NCI-H526 (cell line): ENCODE measurements at regions not wholly inside any gene's neighbourhood (a gene's known extent, or its start where the extent isn't known, plus 50 kb on each side); places are given as distances from the start of the nearest gene placed in this dataset.

Experiments used
- DNase-seq, 2 experiments: peaks; one replicate each; lab custom pipeline; 2025; lab: John Stamatoyannopoulos, UW

DNA sequence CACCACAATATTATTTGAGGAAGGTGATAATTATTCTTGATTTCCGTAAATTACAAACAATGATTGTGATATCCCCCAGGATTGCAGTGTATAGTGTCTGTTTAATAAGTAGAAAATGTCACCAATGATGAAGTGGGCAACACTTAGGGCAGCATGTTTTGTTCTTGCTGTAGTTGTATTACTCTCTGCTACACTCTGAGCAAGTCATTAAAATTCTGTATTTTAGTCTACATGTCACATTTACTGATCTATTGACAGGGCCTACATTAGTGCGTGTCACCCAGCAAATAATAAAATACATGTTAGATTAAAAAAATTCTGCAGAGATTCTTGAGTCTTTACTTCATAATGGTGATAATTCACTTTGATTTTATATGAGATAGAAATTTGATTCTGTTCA lies 247.6 kb downstream of the TMX3 start:
- DNase-seq = no peak

GRCh38 chr18:68466672-68467071 lies 248.2 kb downstream of the TMX3 start:
- DNase-seq = no peak

GRCh38 chr18:68462766-68463165 lies 252.1 kb downstream of the TMX3 start:
- no peak for DNase-seq

DNA sequence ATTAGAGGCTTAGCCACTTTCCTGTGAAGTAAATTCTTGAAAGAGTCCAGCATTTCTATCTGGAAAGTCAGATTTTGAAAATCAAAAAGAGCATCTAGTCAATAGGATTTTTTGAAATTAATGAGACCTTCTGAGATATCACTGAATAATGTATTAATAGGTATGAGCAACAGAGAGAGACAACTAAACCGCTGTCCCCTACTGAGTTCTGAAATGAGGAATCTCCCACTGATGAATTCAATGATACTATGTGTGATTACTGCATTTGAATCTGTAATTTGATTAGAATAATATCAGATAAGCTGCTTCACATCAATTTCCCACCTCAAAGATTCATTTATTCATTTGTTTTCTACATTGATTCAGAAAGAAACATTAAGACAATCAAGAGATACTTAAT lies 252.8 kb downstream of the TMX3 start:
- DNase-seq = no peak

DNA sequence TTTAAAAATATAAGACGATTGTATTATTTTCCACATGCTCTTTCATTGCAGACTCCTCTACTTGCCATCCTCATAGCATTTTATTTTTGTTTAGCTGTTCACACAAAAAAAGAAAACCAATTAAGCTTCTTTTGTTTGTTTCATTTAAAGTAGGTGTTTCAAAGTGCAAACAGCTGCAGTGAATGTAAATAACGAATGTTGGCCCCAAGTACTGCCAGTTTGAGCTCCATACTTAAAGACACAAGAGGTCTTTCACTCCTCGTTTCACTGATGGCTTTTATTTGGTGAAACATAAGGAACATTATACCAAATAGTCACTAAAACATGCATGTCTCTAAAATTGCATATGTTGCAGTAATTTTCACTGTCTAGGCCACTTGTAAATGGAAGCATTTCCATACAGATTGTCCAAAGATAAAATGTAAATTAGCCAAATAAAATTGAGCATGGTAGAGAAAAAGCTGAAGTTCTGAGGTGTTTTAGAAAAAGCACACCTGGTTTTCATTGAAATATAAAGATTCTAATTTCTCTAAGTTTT lies 253.4 kb downstream of the TMX3 start:
- DNase-seq = no peak

GRCh38 chr18:68459968-68460367 lies 254.9 kb downstream of the TMX3 start:
- no peak for DNase-seq

GRCh38 chr18:68456985-68457384 lies 257.9 kb downstream of the TMX3 start:
- no peak for DNase-seq

GRCh38 chr18:68455229-68455603 lies 259.7 kb downstream of the TMX3 start:
- no peak for DNase-seq

DNA sequence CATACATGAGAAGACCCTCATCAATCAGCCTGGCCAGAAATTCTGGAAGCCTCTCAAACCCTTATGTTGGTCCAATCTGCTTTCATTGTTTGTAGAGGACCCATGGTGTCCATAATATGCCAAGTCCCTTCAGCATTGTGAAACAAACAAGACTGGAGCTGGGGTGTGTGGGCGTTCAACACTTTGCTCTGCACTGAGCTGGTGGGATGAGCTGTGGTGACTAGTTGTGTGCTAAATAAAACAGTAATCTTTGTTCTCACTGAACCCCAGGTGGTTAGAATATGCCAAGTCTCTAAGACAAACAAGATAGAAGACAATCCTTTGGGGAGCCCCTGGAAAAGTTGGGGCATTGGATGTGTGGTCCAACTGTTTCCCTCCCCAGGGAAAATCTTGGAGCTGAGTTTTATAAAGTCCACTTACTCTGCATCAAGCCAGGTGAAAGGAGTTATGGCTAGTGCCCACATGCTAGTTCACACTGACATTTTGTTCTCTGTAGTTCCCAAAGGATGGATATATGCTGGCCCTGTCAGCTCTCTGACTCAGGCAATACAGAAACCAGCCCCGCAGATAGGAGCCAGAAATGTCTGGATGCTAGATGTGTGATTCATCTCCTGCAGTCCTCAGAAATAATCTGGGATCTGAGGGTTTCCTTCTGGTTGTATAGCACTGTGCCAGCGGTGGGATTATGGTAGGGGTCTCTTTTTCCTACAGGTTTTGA lies 260.2 kb downstream of the TMX3 start:
- no peak for DNase-seq

- DNase-seq = no peak
These were observed 265.6 kb downstream of the TMX3 start for GRCh38 chr18:68449292-68449691.

- no peak for DNase-seq
These were observed 266.2 kb downstream of the TMX3 start for GRCh38 chr18:68448736-68449135.

DNA sequence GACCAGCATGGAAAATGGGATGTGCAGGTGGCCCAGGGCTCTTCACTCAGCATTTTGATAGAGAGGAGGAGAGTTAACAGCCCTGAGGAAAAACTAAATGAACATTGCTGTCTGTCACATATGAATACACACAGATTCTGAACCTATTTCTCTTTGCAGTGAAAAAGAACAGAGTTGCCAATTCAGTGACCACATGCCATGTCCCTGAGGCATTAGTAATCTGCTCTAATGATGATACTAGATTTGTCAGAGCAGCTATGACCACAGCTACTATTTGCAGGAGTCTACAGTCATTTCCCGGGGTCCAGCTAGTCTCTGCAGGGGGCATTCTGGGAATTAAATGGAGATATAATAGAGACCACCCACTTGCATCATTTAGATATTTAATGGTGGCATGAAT lies 267.6 kb downstream of the TMX3 start:
- DNase-seq = no peak

DNA sequence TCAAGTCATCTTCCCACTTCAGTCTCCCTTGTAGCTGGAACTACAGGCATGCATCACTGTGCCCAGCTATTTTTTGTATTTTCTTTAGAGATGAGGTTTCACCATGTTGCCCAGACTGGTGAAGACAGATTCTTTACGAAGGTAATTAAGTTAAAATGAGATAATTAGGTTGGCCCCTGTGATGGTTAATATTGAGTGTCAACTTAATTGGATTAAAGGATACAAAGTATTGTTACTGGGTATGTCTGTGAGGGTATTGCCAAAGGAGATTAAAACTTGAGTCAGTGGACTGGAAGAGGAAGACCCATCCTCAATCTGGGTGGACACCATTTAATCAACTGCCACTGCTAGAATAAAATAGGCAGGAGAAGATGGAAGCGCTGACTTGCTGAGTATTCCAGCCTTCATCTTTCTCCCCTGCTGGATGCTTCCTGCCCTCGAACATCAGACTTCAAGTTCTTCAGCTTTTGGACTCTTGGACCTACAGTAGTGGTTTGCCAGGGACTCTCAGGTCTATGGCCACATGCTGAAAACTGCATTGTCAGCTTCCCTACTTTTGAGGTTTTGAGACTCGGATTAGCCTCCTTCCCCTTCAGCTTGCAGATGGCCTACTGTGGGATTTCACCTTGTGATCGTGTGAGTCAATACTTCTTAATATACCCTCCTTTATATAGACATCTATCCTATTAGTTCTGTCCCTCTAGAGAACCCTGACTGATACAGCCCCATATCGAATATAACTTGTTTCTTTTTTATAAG lies 269.1 kb downstream of the TMX3 start:
- no peak for DNase-seq

- no peak for DNase-seq
These were observed 269.8 kb downstream of the TMX3 start for GRCh38 chr18:68445136-68445535.

GRCh38 chr18:68441241-68441640 lies 273.7 kb downstream of the TMX3 start:
- no peak for DNase-seq

GRCh38 chr18:68440433-68440832 lies 274.5 kb downstream of the TMX3 start:
- DNase-seq = no peak

GRCh38 chr18:68439642-68440041 lies 275.3 kb downstream of the TMX3 start:
- DNase-seq = no peak

GRCh38 chr18:68438983-68439382 lies 275.9 kb downstream of the TMX3 start:
- DNase-seq = no peak

- DNase-seq = no peak
These were observed 276.4 kb downstream of the TMX3 start for GRCh38 chr18:68438536-68438935.

DNA sequence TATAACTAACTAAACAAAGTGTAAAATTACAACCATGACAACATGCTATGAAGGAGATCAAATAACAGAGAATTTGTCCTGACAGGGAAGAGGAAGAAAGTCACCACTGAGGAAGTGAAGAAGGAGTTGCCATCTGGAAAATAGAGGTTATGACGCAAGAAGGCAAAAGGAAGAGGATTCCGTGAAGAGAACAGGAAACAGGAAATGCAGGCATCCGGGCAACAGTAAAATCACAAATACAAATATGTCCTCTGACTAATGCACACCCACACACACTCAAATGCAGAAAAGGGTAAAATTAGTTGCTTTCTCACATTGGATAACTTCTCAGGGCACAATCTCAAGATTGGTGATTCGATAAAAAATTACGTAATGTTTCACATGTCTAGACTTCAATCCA lies 278.4 kb downstream of the TMX3 start:
- no peak for DNase-seq

- DNase-seq = no peak
These were observed 279.3 kb downstream of the TMX3 start for GRCh38 chr18:68435581-68435980.

- DNase-seq = no peak
These were observed 283.0 kb downstream of the TMX3 start for GRCh38 chr18:68431922-68432198.

- DNase-seq = no peak
These were observed 283.6 kb downstream of the TMX3 start for GRCh38 chr18:68431111-68431921.
